Aorta (tissue), 5 donors: ENCODE measurements at regions not wholly inside any gene's neighbourhood (a gene's known extent, or its start where the extent isn't known, plus 50 kb on each side); places are given as distances from the start of the nearest gene placed in this dataset.

Source experiments
- ATAC-seq: fragments of 200-7000 bp; cut with Tn5 transposase; one replicate; pipeline ENCODE4 v1.9.1; 2022; ENCODE audit warnings: moderate library complexity; ENCODE audit not compliant: low FRiP score
- DNase-seq, 2 donors: peaks; one replicate each; pipeline ENCODE4 v3.0.0-alpha.2; 2020
- H3K27ac ChIP-seq, 2 donors: one replicate each; pipeline ENCODE4 v1.5.1; 2013; ENCODE audit warnings: low read length in 2 of 2, mild to moderate bottlenecking in 2 of 2, moderate library complexity in 2 of 2, control low read depth in 1 of 2, inconsistent platforms in 1 of 2, low read depth in 1 of 2
- H3K27me3 ChIP-seq, 2 donors: one replicate each; pipeline ENCODE4 v1.6.1; 2013; ENCODE audit warnings: control low read depth in 1 of 2, low read length in 1 of 2, mild to moderate bottlenecking in 1 of 2, moderate library complexity in 1 of 2; ENCODE audit not compliant: insufficient read depth in 2 of 2, control insufficient read depth in 1 of 2
- H3K36me3 ChIP-seq, 2 donors: one replicate each; pipeline ENCODE4 v1.6.1; 2013; ENCODE audit warnings: control low read depth in 1 of 2, low read length in 1 of 2, mild to moderate bottlenecking in 1 of 2; ENCODE audit not compliant: insufficient read depth in 2 of 2, control insufficient read depth in 1 of 2
- H3K4me1 ChIP-seq, 2 donors: one replicate each; pipeline ENCODE4 v1.6.1; 2013; ENCODE audit warnings: low read length in 2 of 2, control low read depth in 1 of 2, mild to moderate bottlenecking in 1 of 2, moderate library complexity in 1 of 2; ENCODE audit not compliant: insufficient read depth in 2 of 2, control insufficient read depth in 1 of 2
- H3K4me3 ChIP-seq, 2 donors: one replicate each; pipeline ENCODE4 v1.5.1; 2013; ENCODE audit warnings: low read length in 2 of 2, control low read depth in 1 of 2, mild to moderate bottlenecking in 1 of 2
- H3K9me3 ChIP-seq: one replicate; pipeline ENCODE4 v1.6.1; 2013; ENCODE audit warnings: mild to moderate bottlenecking, low read length; ENCODE audit not compliant: control insufficient read depth
- WGBS, 2 donors: extraction: QIAGEN DNeasy Blood & Tissue Kit; methylation state at CpG; one replicate each; pipeline ENCODE4 v1.1.7; 2013; 5-methylcytosine and 5-hydroxymethylcytosine counted together
- intact Hi-C, 2 donors: fragments of 100-400 bp; cut with DNase I; formaldehyde crosslinking; loops; one replicate each; pipeline versions ENCODE4 v1.14.2 to v1.15.0; 2022
- donor health status: healthy with polysubstance abuse.
- donor health status: Bipolar disorder and iron deficiency.
- donor health status: DM: no; HTN: no; CAD: no.
- donor health status: DM: no; HTN: no; CAD: no.
- donor health status: DM: yes; HTN: yes; CAD: no.

GRCh38 chr17:52244689-52245088 is 86.2 kb upstream of the CA10 start:
- ATAC-seq = no peak
- DNase-seq = no peak
- no peaks in the 10 kb centered on the region for H3K9me3 ChIP-seq
- H3K36me3 ChIP-seq = no peaks in the 10 kb centered on the region
- WGBS, 2 donors = 90 to 96% methylated on average over 2 of the region's 2 CpGs
- H3K4me3 ChIP-seq = no peak overlapping the region
- H3K27ac ChIP-seq = no peak overlapping the region
- no peaks in the 10 kb centered on the region for H3K4me1 ChIP-seq
- no peaks in the 10 kb centered on the region for H3K27me3 ChIP-seq
- intact Hi-C loops = no loop called here

DNA sequence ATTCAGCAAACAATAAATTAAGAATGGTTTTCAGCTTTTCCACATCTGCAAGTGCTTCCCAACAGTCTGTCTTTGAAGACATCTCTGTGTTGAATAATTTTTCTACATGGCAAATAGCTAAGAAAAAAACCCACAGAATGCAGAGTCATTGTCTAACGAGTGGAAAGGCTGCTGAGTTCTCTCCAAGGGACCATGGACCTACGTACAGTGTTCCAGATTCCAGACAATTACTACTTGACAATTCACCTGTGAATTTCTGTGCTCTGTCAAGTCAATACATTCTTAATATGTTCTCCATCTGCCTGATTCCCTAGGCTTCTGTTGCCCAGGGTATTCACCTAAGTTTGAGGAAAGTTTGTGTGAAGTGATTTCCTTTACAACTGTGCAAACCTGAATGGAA is 83.8 kb upstream of the CA10 start:
- Histone ChIP-seq H3K9me3 (no peaks in the 10 kb centered on the region), H3K27ac (no peak overlapping the region), H3K27me3 (no peaks in the 10 kb centered on the region), H3K36me3 (no peaks in the 10 kb centered on the region), H3K4me3 (no peak overlapping the region), H3K4me1 (no peaks in the 10 kb centered on the region)
- ATAC-seq (no peak), DNase-seq (no peak)
- intact Hi-C loops = no loop called here
- 67 to 68% methylated on average over 2 of the region's 2 CpGs for WGBS, 2 donors

- no peak overlapping the region for H3K27ac ChIP-seq
- peaks cover 0 to 6% of the 10 kb centered on the region in 2 donors for H3K4me1 ChIP-seq
- DNase-seq (no peak), ATAC-seq (no peak)
- H3K27me3 ChIP-seq = no peaks in the 10 kb centered on the region
- intact Hi-C loops = no loop called here
- no peak overlapping the region for H3K4me3 ChIP-seq
- H3K36me3 ChIP-seq = no peaks in the 10 kb centered on the region
- H3K9me3 ChIP-seq = no peaks in the 10 kb centered on the region
- 76 to 80% methylated on average over 6 of the region's 6 CpGs for WGBS, 2 donors
Observed at GRCh38 chr17:52237151-52237550, 78.6 kb upstream of the CA10 start.

DNA sequence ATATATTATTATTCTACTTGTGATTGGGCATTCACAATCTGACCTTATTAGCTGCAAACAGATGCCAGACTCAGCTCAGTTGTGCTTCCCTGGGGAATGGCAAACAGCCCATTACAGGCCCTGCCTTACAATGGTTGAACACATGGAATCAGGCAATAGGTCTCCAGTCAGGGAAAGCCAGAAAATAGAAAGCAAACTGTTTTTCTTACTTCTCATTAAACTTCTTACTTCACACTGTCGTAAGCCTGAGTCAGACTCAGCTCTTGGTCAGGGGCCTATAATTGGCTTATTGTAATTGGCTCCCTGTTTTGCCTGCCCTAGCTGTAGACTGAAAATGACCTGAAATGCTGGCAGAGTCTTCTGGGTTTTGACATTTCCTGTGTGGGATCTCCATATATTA is 77.0 kb upstream of the CA10 start:
- H3K4me3 ChIP-seq = no peak overlapping the region
- WGBS, 2 donors = 4 to 13% methylated on average over 1 of the region's 1 CpG
- no peaks in the 10 kb centered on the region for H3K27me3 ChIP-seq
- no peak overlapping the region for H3K27ac ChIP-seq
- intact Hi-C loops = no loop called here
- ATAC-seq = no peak
- DNase-seq = no peak
- H3K36me3 ChIP-seq = no peaks in the 10 kb centered on the region
- H3K9me3 ChIP-seq = no peaks in the 10 kb centered on the region
- H3K4me1 ChIP-seq = peaks cover 0 to 6% of the 10 kb centered on the region in 2 donors

GRCh38 chr17:52233632-52234031 is 75.1 kb upstream of the CA10 start:
- DNase-seq (no peak), ATAC-seq (no peak)
- intact Hi-C loops = no loop called here
- Histone ChIP-seq H3K4me1 (peaks cover 0 to 6% of the 10 kb centered on the region in 2 donors), H3K27me3 (no peaks in the 10 kb centered on the region), H3K4me3 (no peak overlapping the region), H3K27ac (no peak overlapping the region), H3K36me3 (no peaks in the 10 kb centered on the region), H3K9me3 (no peaks in the 10 kb centered on the region)
- 5 to 11% methylated on average over 1 of the region's 1 CpG for WGBS, 2 donors

GRCh38 chr17:52233176-52233575 is 74.7 kb upstream of the CA10 start:
- Histone ChIP-seq H3K4me1 (peaks cover 0 to 6% of the 10 kb centered on the region in 2 donors), H3K9me3 (no peaks in the 10 kb centered on the region), H3K27me3 (no peaks in the 10 kb centered on the region), H3K4me3 (no peak overlapping the region), H3K36me3 (no peaks in the 10 kb centered on the region), H3K27ac (no peak overlapping the region)
- intact Hi-C loops = no loop called here
- ATAC-seq (no peak), DNase-seq (no peak)

- no peak overlapping the region for H3K4me3 ChIP-seq
- DNase-seq (no peak), ATAC-seq (no peak)
- H3K4me1 ChIP-seq = peaks cover 0 to 6% of the 10 kb centered on the region in 2 donors
- H3K9me3 ChIP-seq = no peaks in the 10 kb centered on the region
- 67 to 71% methylated on average over 3 of the region's 3 CpGs for WGBS, 2 donors
- no peaks in the 10 kb centered on the region for H3K27me3 ChIP-seq
- no peak overlapping the region for H3K27ac ChIP-seq
- intact Hi-C loops = no loop called here
- no peaks in the 10 kb centered on the region for H3K36me3 ChIP-seq
Observed at GRCh38 chr17:52228823-52229222, 70.3 kb upstream of the CA10 start.

- Histone ChIP-seq H3K4me1 (no peaks in the 10 kb centered on the region), H3K27me3 (no peaks in the 10 kb centered on the region), H3K9me3 (no peaks in the 10 kb centered on the region), H3K27ac (no peak overlapping the region), H3K4me3 (no peak overlapping the region), H3K36me3 (no peaks in the 10 kb centered on the region)
- ATAC-seq = no peak
- no peak for DNase-seq
- intact Hi-C loops = no loop called here
- 54 to 56% methylated on average over 2 of the region's 2 CpGs for WGBS, 2 donors
Observed at GRCh38 chr17:52227926-52228325, 69.4 kb upstream of the CA10 start.

- DNase-seq (no peak), ATAC-seq (no peak)
- Histone ChIP-seq H3K4me3 (no peak overlapping the region), H3K27me3 (no peaks in the 10 kb centered on the region), H3K27ac (no peak overlapping the region), H3K4me1 (no peaks in the 10 kb centered on the region), H3K36me3 (no peaks in the 10 kb centered on the region), H3K9me3 (no peaks in the 10 kb centered on the region)
- 44 to 63% methylated on average over 3 of the region's 3 CpGs for whole genome bisulfite sequencing, 2 donors
- intact Hi-C loops = no loop called here
Observed at GRCh38 chr17:52213451-52213850, 54.9 kb upstream of the CA10 start.
